Endothelial cell of hepatic sinusoid (primary cell): ENCODE measurements at regions not wholly inside any gene's neighbourhood (a gene's known extent, or its start where the extent isn't known, plus 50 kb on each side); places are given as distances from the start of the nearest gene placed in this dataset.
"Not testable (repeated sequence)": the region's sequence is repeated elsewhere in the genome, so short reads cannot be mapped to it uniquely, and the experiment has no call there.

Experiments
- in situ Hi-C: cut with HindIII; loops from 2 replicates; pipeline ENCODE4 v1.10.0; 2017; ENCODE audit warnings: low sequenced_read_pairs

- in situ Hi-C loops = no loop called here
These were observed 438.9 kb upstream of the ZP4 start for GRCh38 chr1:238329671-238330070.

GRCh38 chr1:238327033-238327432 is 436.3 kb upstream of the ZP4 start:
- in situ Hi-C loops = not testable (repeated sequence)

DNA sequence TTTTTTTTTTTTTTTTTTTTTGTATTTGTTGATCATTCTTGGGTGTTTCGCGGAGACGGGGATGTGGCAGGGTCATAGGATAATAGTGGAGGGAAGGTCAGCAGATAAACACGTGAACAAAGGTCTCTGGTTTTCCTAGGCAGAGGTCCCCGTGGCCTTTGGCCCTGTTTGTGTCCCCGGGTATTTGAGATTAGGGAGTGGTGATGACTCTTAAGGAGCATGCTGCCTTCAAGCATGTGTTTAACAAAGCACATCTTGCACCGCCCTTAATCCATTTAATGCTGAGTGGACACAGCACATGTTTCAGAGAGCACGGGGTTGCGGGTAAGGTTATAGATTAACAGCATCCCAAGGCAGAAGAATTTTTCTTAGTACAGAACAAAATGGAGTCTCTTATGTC is 435.8 kb upstream of the ZP4 start:
- in situ Hi-C loops = not testable (repeated sequence)

DNA sequence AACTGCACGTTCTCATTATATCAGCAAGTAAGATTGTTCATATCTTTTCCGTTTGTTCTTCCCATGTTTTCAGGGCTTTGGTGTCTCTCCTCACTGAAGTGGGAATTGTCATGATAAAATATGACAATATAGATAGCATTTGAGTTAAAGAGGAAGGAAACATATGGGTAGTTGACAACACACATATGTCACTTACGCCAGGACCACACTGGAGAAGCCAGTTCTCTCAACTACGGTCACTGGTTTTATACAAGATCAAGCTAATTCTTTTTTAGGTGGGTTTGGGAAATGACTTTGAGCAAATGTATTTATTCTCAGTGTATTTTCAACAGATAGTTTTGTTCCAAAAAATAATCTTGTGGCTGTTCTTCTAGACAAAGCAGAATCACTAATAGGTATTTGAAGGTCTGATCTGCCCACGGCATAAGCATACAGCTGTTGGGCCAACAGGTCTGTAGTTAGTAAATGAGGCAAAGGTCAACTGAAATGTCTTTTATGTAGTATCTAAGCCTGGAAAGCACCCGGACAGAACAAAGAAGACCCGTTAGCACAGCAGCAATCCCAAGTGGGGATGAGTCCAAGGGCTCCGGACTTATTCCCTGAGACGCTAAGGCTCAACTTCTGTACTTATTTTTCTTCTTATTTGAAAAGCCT is 433.6 kb upstream of the ZP4 start:
- in situ Hi-C loops = loop anchor here (5.0 kb wide), 1 partner anchor 107 kb away; no protein-coding TSS in a partner anchor

DNA sequence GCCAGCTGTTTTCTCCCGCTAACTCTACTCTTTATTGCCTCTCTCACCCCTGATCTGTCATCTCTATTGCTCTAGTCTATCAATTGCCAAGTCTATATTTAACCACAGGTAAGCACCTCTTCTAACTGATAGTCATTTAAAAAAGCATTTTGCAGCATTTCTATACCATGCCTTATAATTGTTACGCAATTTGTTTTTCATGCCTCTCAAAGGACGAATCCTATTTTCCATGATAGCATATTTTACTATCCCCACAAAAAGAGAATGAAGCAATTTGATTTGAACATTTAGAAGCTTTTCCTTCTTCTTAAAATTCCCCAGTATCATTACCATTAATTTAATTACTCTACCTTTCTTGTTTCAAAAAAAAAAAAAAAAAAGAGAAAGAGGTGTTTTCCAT is 432.8 kb upstream of the ZP4 start:
- in situ Hi-C loops = loop anchor here (5.0 kb wide), 1 partner anchor 106 kb away; no protein-coding TSS in a partner anchor

DNA sequence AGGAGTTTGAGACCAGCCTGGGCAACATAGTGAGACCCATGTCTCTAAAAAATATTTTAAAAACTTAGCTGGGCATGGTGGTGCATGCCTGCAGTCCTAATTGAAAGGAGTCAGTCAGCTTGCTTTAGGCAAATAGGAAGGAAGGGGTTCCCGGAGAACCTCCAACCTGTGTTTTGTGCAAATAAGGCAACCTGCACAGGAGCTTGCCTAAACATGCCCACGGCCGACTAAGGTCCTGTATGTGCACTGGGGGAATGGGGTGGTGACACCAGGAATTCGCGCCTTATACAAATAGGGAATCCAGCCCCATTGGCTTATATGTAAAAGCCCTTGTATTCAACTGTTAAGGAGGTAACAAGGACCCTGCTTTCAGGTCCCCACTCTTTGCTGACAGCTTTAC is 429.2 kb upstream of the ZP4 start:
- in situ Hi-C loops = loop anchor here (5.0 kb wide), 1 partner anchor 103 kb away; no protein-coding TSS in a partner anchor

DNA sequence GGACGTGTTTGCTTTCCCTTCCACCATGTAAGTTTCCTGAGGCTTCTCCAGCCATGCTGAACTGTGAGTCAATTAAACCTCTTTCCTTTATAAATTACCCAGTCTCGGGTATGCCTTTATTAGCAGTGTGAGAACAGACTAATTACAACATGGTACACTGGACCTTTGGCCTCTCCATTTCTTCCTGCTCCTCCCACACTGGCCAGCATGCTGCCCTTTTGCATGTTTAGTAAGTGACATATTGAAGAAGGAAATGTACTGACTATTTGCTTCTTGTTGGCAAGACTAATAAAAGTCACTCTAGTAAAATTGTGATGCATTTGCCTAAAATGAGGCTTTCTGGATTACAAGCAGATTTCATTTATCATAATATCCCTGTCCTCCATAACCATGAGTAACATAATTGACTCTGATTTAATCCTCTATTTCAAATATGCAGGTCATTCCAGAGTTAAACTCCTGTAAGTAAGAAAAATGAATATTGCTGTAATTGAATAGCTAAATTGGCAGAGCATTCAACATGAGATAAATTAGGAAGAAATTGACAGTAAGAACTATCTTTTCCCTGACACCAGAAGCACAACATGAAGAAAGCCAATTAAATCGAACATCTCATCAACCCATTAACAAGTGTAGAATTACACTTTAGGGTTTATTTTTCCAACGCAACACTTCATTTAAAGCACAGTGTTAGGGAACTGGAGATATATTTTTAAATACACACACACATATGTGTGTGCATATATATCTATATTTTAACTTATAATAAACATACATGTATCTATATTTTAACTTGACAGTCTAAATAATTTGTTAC is 427.8 kb upstream of the ZP4 start:
- in situ Hi-C loops = no loop called here

GRCh38 chr1:238312969-238313368 is 422.2 kb upstream of the ZP4 start:
- in situ Hi-C loops = no loop called here

- in situ Hi-C loops = no loop called here
These were observed 415.7 kb upstream of the ZP4 start for GRCh38 chr1:238306411-238306810.

DNA sequence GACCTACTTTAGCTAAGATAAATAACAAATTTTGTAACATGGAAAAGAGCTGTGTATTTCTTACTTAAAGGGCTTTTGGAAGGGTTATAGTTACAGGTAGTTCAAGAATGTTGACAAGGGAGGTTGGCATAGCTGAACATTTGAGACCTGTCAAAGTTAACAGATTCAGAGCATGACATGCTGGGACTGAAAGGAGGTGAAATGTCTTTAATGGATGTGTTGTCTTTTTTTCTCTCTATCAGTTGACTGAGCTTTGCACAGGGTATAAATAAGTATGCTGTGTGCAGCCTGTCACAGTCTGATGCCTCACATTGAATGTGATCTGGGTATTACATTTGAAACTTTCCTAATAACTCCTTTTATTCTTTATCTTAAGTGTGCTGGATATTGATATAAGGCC is 411.9 kb upstream of the ZP4 start:
- in situ Hi-C loops = no loop called here

DNA sequence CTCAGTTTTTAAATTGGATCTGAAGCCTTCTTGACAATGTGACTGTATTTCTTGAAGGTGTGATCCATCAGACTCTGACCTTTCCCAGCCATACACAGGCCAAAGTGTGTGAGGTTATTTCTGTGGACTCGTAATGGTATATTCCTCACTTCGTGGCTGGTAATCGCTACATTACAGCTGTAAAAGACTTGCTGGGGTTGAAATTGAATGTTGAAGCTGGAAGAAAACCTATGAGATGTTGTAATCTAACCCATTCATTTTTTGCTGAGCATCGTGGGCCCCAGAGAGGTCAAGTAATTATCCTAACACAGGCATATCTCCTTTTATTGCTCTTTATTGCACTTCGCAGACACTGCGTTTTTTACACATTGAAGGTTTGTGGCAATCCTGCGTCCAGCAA is 405.6 kb upstream of the ZP4 start:
- in situ Hi-C loops = no loop called here

DNA sequence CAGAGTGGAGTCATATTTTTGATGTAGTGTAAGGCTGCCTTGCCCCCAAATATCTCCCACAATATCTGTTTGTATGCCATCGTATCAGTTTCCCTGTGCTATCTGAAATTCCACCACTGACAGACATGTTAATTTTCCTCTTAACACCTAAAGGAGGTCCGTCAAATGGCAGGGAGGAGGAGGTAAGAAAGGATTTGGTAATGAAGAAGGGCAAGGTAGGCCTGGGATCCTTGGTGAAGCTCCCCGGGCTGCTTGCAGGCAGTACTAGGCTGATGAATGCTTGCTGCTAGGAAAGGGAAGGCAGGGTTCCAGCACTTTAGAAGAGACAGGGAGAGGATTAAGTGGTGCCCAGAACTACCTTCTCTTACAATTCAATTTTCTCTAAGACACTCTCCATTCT is 402.4 kb upstream of the ZP4 start:
- in situ Hi-C loops = no loop called here

- in situ Hi-C loops = no loop called here
These were observed 390.7 kb upstream of the ZP4 start for GRCh38 chr1:238281418-238281817.

DNA sequence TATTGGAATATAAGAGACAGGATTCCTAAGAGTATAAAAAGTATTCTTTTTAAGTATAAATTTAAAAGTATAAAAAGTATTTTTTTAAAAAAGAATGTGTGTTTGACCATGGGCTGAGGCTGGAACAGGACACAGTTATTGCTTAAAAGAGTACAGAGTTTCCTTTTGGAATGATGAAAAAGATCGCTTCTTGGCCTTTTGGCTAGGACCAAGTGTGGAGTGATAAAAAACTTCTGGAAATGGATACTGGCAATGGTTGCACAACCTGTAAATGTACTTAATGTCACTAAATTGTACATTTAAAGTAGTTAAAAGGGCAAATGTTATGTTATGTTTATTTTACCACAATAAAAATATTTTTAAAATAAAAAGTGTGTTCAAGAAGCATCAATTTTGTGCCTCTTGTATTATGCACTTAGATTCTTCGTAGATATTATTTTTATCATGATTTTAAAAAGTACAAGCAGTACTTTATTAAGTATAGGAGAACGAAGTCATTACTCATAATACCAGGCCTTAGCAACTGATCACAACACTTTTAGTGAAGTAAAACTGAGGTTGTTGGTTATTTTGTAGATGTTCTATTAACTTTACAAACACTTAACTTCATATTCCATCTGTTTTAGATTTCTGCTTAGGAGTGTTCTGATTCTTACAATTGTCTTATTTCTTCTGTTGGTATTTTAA is 389.1 kb upstream of the ZP4 start:
- in situ Hi-C loops = no loop called here

DNA sequence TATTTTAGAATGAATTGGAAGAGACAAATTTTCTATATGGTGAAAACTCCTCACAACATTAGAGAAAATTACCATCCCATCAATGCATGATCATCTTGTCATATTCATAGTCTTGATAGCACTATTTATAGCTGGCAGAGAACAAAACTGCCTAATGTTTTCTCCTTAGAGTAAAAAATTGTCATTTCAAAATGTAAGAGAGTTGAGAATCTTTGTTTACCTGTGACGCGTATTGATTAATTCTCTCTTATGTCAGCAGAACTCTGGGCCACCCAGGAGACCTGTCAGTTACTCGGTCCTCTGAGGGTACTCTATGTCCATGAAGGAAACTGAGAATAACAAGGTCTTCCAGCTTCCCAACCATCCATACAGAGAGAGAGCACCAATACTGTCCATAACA is 381.4 kb upstream of the ZP4 start:
- in situ Hi-C loops = no loop called here

- in situ Hi-C loops = no loop called here
These were observed 375.1 kb upstream of the ZP4 start for GRCh38 chr1:238265866-238266265.

- in situ Hi-C loops = no loop called here
These were observed 374.2 kb upstream of the ZP4 start for GRCh38 chr1:238264951-238265350.

DNA sequence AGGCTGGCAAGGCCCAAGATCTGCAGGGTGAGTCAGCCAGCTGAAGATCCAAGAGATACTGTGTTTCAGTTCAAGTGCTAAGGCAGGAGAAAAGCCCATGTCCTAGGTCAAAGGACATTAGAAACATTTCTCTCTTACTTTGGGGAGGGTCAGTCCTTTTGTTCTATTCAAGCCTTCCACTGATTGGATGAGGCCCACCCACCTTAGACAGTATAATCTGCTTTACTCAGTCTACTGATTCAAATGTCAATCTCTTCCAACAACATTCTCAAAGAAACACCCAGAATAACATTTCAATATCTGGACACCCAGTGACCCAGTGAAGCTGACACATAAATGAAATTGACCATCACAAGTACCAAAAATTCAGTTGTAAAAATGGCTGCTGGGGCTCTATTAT is 367.8 kb upstream of the ZP4 start:
- in situ Hi-C loops = no loop called here

GRCh38 chr1:238257018-238257621 is 366.4 kb upstream of the ZP4 start:
- in situ Hi-C loops = no loop called here

DNA sequence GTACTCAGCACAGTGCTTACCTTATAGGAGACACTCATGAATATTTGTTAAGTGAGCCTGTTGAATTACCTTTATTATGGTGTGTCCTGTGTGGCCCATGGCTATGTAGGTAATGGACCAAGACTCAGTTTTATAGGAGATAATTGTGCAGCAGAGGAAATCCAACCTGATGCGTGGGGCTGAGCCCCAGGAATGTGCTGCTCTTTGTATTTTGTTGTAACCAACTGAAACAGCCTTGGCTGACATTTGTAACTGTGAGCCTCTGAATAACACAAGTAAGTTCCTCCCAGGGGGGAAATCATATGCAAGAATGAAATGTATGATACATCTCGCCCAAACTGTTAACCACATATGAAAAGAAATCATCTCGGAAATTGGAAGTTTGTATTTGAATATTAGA is 364.2 kb upstream of the ZP4 start:
- in situ Hi-C loops = no loop called here

- in situ Hi-C loops = no loop called here
These were observed 361.5 kb upstream of the ZP4 start for GRCh38 chr1:238252033-238252802.
